ENCODE measurements at regions not wholly inside any gene's neighbourhood (a gene's known extent, or its start where the extent isn't known, plus 50 kb on each side); places are given as distances from the start of the nearest gene placed in this dataset.

GRCh38 chr3:127136024-127136600 lies 56.8 kb upstream of the PRR23E start:
- no peak for TF ChIP-seq CTCF (IDR thresholded peaks at IDR 0.05; ENCODE audit: insufficient read depth, low read depth, low read length)
- TF ChIP-seq EZH2 (IDR thresholded peaks at IDR 0.05; ENCODE audit: insufficient read depth, low read length): no peak

All from astrocyte (in vitro differentiated cells and primary cell).